Naive thymus-derived CD4-positive, alpha-beta T cell (primary cell): ENCODE measurements at regions not wholly inside any gene's neighbourhood (a gene's known extent, or its start where the extent isn't known, plus 50 kb on each side); places are given as distances from the start of the nearest gene placed in this dataset.

Source experiments
- ATAC-seq: fragments of 150-1000 bp; cut with Tn5 transposase; 2 replicates; pipeline ENCODE4 v1.10.0; 2021; ENCODE audit warnings: mild to moderate bottlenecking, moderate library complexity
- CTCF ChIA-PET: fragments of 350-600 bp; sonication (Branson Sonifier 250); formaldehyde crosslinking; loops from one replicate; lab custom pipeline; 2021; ENCODE audit warnings: antibody characterized with exemption; lab: Charles Lee
- POLR2A ChIA-PET: fragments of 350-600 bp; sonication (Branson Sonifier 250); formaldehyde crosslinking; loops from one replicate; lab custom pipeline; 2021; ENCODE audit warnings: antibody characterized with exemption, inconsistent platforms; lab: Charles Lee
- DNase-seq, 9 donors: peaks; one replicate each; pipeline versions ENCODE4 v3.0.0 to v3.0.0-alpha.2; 2020 to 2022; ENCODE audit warnings: mixed read lengths in 1 of 9
- H3K27ac ChIP-seq: one replicate; pipeline ENCODE4 v1.7.0; 2013; ENCODE audit warnings: mild to moderate bottlenecking, low read depth, low read length, moderate library complexity
- H3K27me3 ChIP-seq, 2 donors: one replicate each; pipeline ENCODE4 v1.7.0; 2013; ENCODE audit warnings: low read length in 2 of 2, mild to moderate bottlenecking in 2 of 2, moderate library complexity in 2 of 2; ENCODE audit not compliant: control insufficient read depth in 2 of 2, insufficient read depth in 2 of 2
- H3K36me3 ChIP-seq, 3 experiments: 1 replicate in 2 of 3; 2 replicates in 1 of 3; pipeline ENCODE4 v1.7.0; 2013; ENCODE audit warnings: low read length in 3 of 3, mild to moderate bottlenecking in 3 of 3, moderate library complexity in 1 of 3; ENCODE audit not compliant: insufficient read depth in 3 of 3, control insufficient read depth in 2 of 3
- H3K4me1 ChIP-seq, 2 donors: one replicate each; pipeline ENCODE4 v1.7.0; 2013; ENCODE audit warnings: low read length in 2 of 2, mild to moderate bottlenecking in 2 of 2, moderate library complexity in 1 of 2; ENCODE audit not compliant: control insufficient read depth in 2 of 2, insufficient read depth in 2 of 2
- H3K4me3 ChIP-seq: 2 replicates; pipeline ENCODE4 v1.7.0; 2013; ENCODE audit warnings: mild to moderate bottlenecking, low read length
- H3K9me3 ChIP-seq, 3 experiments: 1 replicate in 2 of 3; 2 replicates in 1 of 3; pipeline ENCODE4 v1.7.0; 2013; ENCODE audit warnings: low read length in 3 of 3; ENCODE audit not compliant: control insufficient read depth in 2 of 3
- H3K27ac Mint-ChIP-seq, 9 donors: one replicate each; pipeline ENCODE4 v1.8.0; 2020 to 2022; ENCODE audit warnings: mixed read lengths in 9 of 9, mild to moderate bottlenecking in 8 of 9, moderate library complexity in 5 of 9, inconsistent platforms in 2 of 9
- H3K27me3 Mint-ChIP-seq, 5 donors: one replicate each; pipeline ENCODE4 v1.8.0; 2021 to 2022; ENCODE audit warnings: mixed read lengths in 5 of 5, mild to moderate bottlenecking in 1 of 5
- H3K36me3 Mint-ChIP-seq, 5 donors: one replicate each; pipeline ENCODE4 v1.8.0; 2020 to 2022; ENCODE audit warnings: mixed read lengths in 5 of 5, mild to moderate bottlenecking in 3 of 5, inconsistent platforms in 1 of 5
- H3K4me1 Mint-ChIP-seq, 7 donors: one replicate each; pipeline ENCODE4 v1.8.0; 2020 to 2022; ENCODE audit warnings: mixed read lengths in 7 of 7, mild to moderate bottlenecking in 3 of 7, inconsistent platforms in 1 of 7
- H3K4me3 Mint-ChIP-seq, 10 donors: one replicate each; pipeline ENCODE4 v1.8.0; 2020 to 2022; ENCODE audit warnings: mild to moderate bottlenecking in 10 of 10, mixed read lengths in 10 of 10, moderate library complexity in 6 of 10, inconsistent platforms in 2 of 10
- H3K9me3 Mint-ChIP-seq, 11 donors: one replicate each; pipeline ENCODE4 v1.8.0; 2020 to 2022; ENCODE audit warnings: mixed read lengths in 11 of 11, mild to moderate bottlenecking in 4 of 11, inconsistent platforms in 1 of 11, moderate library complexity in 1 of 11
- intact Hi-C, 2 donors: fragments of 100-400 bp; cut with micrococcal nuclease; formaldehyde crosslinking; loops; one replicate each; pipeline ENCODE4 v1.15.1; 2023

GRCh38 chr3:43162230-43163084 is 56.6 kb upstream of the POMGNT2 start:
- Mint-ChIP-seq H3K27me3 (peaks cover 0 to 2% (median 0%) of the 10 kb centered on the region in 5 donors), H3K27ac (peak overlapping the region; percentile 83 to 100 (median 98)), H3K9me3 (peaks cover 0 to 25% (median 14%) of the 10 kb centered on the region in 11 donors), H3K4me1 (peaks cover 16 to 37% (median 30%) of the 10 kb centered on the region in 7 donors), H3K36me3 (peaks cover 0 to 27% (median 4%) of the 10 kb centered on the region in 5 donors), H3K4me3 (peak overlapping the region; percentile 68 to 91 (median 82))
- ATAC-seq, result peak; percentile 85
- H3K9me3 ChIP-seq, result peaks cover 0 to 9% (median 0%) of the 10 kb centered on the region in 3 experiments
- peak overlapping the region; percentile 19 for H3K4me3 ChIP-seq
- DNase-seq, result peak in 8 of 9 donors; percentile 35 to 82 (median 76)
- intact Hi-C loops, result loop anchor here (1.0 to 5.0 kb wide), 19 partner anchors 18 to 1074 kb away; partner anchors contain the start of genes SNRK (in 2 of the 2) and POMGNT2 (in 1 of the 2)
- H3K27me3 ChIP-seq, result no peaks in the 10 kb centered on the region
- ChIA-PET POLR2A (interaction anchor here (0.6 to 4.2 kb wide), 33 partner anchors 9 to 341 kb away, joined by 3 to 37 read pairs (median 4); partner anchors contain the start of gene SNRK), CTCF (interaction anchor here (0.6 to 5.4 kb wide), 38 partner anchors 9 to 340 kb away, joined by 3 to 64 read pairs (median 5); no protein-coding TSS in a partner anchor)
- peak overlapping the region; percentile 74 for H3K27ac ChIP-seq
- no peaks in the 10 kb centered on the region for H3K36me3 ChIP-seq
- H3K4me1 ChIP-seq, result peaks cover 22 to 26% of the 10 kb centered on the region in 2 donors

DNA sequence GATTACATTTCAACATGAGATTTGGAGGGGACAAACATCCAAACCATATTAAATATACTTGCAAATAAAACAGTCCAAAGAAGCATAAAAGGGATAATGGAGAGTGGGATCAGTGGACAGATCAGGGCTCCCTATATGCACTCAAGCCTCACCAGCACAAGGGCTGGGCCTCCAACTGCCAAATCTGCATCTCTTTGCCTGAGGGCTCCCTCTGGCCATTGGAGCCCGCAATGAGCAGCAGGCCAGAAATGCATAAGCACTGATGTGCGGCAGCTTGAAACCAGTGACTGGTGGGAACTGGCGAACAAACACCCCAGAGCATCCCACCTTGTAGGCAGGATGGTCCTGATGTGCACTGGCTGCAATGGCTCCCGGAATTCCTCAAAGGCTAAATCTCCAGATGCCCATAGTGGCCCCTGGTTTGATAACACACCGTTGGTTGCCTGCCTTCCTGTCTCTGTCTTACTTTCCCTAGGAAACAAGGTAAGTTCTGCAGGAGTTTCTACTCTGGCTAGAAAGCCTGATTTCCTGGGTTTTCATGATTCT is 55.9 kb upstream of the POMGNT2 start:
- Histone ChIP-seq H3K4me3 (no peak overlapping the region), H3K4me1 (peaks cover 22 to 26% of the 10 kb centered on the region in 2 donors), H3K27me3 (no peaks in the 10 kb centered on the region), H3K27ac (no peak overlapping the region), H3K9me3 (peaks cover 0 to 7% (median 0%) of the 10 kb centered on the region in 3 experiments), H3K36me3 (no peaks in the 10 kb centered on the region)
- Mint-ChIP-seq H3K36me3 (peaks cover 0 to 23% (median 4%) of the 10 kb centered on the region in 5 donors), H3K27me3 (peaks cover 0 to 6% (median 0%) of the 10 kb centered on the region in 5 donors), H3K9me3 (peaks cover 0 to 20% (median 13%) of the 10 kb centered on the region in 11 donors), H3K4me3 (peak overlapping the region in 2 of 10 donors; percentile 80 to 84), H3K27ac (peak overlapping the region; percentile 83 to 100 (median 98)), H3K4me1 (peaks cover 16 to 38% (median 33%) of the 10 kb centered on the region in 7 donors)
- CTCF ChIA-PET, result interaction anchor here (0.6 to 5.4 kb wide), 29 partner anchors 8 to 340 kb away, joined by 3 to 64 read pairs (median 6); no protein-coding TSS in a partner anchor
- ATAC-seq (no peak), DNase-seq (no peak)
- POLR2A ChIA-PET, result interaction anchor here (0.6 to 4.2 kb wide), 26 partner anchors 13 to 342 kb away, joined by 3 to 37 read pairs (median 4); partner anchors contain the start of gene SNRK
- intact Hi-C loops, result loop anchor here (1.0 to 5.0 kb wide), 19 partner anchors 19 to 1075 kb away; partner anchors contain the start of genes SNRK (in 2 of the 2) and POMGNT2 (in 1 of the 2)

DNA sequence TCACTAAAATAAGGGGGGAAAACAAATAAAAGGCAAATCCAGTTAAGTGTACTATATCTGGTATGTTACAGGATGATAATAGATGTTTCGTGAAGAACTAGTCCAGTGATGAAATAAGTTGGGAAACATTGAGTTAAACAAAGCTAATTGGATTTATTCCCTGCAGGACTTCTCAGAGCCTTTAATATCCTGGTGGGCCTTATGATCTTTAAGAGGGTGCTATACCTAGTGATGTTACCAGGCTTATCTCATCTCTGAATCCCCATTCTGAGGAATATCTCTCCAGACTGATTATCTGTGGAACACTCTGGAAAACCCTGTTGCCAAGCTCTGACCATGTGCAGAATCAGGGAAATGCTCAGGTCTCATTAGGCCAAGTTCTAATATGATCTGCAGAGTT is 54.8 kb upstream of the POMGNT2 start:
- peaks cover 0 to 6% (median 0%) of the 10 kb centered on the region in 5 donors for H3K27me3 Mint-ChIP-seq
- peaks cover 0 to 9% (median 2%) of the 10 kb centered on the region in 11 donors for H3K9me3 Mint-ChIP-seq
- Histone ChIP-seq H3K27ac (no peak overlapping the region), H3K4me1 (peaks cover 22 to 27% of the 10 kb centered on the region in 2 donors), H3K27me3 (no peaks in the 10 kb centered on the region), H3K36me3 (no peaks in the 10 kb centered on the region), H3K4me3 (no peak overlapping the region), H3K9me3 (no peaks in the 10 kb centered on the region)
- intact Hi-C loops, result loop anchor here in 1 of 2 donors (5.0 kb wide), 2 partner anchors 53 to 597 kb away; partner anchors contain the start of gene POMGNT2
- H3K4me3 Mint-ChIP-seq, result no peak overlapping the region
- ChIA-PET CTCF (interaction anchor here (1.1 to 5.4 kb wide), 9 partner anchors 10 to 342 kb away, joined by 3 to 64 read pairs (median 22); no protein-coding TSS in a partner anchor), POLR2A (interaction anchor here (1.3 to 4.2 kb wide), 4 partner anchors 61 to 340 kb away, joined by 3 to 37 read pairs (median 32); partner anchors contain the start of gene SNRK)
- peaks cover 16 to 43% (median 37%) of the 10 kb centered on the region in 7 donors for H3K4me1 Mint-ChIP-seq
- ATAC-seq (no peak), DNase-seq (no peak)
- no peak overlapping the region for H3K27ac Mint-ChIP-seq
- H3K36me3 Mint-ChIP-seq, result peaks cover 0 to 12% (median 0%) of the 10 kb centered on the region in 5 donors

GRCh38 chr3:43159876-43160255 is 54.0 kb upstream of the POMGNT2 start:
- Histone ChIP-seq H3K27ac (no peak overlapping the region), H3K9me3 (no peaks in the 10 kb centered on the region), H3K4me3 (no peak overlapping the region), H3K27me3 (no peaks in the 10 kb centered on the region), H3K4me1 (peaks cover 22 to 34% of the 10 kb centered on the region in 2 donors), H3K36me3 (no peaks in the 10 kb centered on the region)
- DNase-seq, result no peak
- peak overlapping the region in 1 of 9 donors; percentile 24 for H3K27ac Mint-ChIP-seq
- CTCF ChIA-PET, result interaction anchor here (0.7 to 5.4 kb wide), 3 partner anchors 198 to 723 kb away, joined by 4 to 64 read pairs (median 53); no protein-coding TSS in a partner anchor
- POLR2A ChIA-PET, result no interaction called here
- intact Hi-C loops, result loop anchor here in 1 of 2 donors (5.0 kb wide), 2 partner anchors 53 to 597 kb away; partner anchors contain the start of gene POMGNT2
- H3K4me1 Mint-ChIP-seq, result peaks cover 21 to 51% (median 44%) of the 10 kb centered on the region in 7 donors
- peaks cover 0 to 9% (median 0%) of the 10 kb centered on the region in 5 donors for H3K36me3 Mint-ChIP-seq
- H3K9me3 Mint-ChIP-seq, result peaks cover 0 to 7% (median 0%) of the 10 kb centered on the region in 11 donors
- no peak overlapping the region for H3K4me3 Mint-ChIP-seq
- ATAC-seq, result no peak
- peaks cover 0 to 6% (median 0%) of the 10 kb centered on the region in 5 donors for H3K27me3 Mint-ChIP-seq

DNA sequence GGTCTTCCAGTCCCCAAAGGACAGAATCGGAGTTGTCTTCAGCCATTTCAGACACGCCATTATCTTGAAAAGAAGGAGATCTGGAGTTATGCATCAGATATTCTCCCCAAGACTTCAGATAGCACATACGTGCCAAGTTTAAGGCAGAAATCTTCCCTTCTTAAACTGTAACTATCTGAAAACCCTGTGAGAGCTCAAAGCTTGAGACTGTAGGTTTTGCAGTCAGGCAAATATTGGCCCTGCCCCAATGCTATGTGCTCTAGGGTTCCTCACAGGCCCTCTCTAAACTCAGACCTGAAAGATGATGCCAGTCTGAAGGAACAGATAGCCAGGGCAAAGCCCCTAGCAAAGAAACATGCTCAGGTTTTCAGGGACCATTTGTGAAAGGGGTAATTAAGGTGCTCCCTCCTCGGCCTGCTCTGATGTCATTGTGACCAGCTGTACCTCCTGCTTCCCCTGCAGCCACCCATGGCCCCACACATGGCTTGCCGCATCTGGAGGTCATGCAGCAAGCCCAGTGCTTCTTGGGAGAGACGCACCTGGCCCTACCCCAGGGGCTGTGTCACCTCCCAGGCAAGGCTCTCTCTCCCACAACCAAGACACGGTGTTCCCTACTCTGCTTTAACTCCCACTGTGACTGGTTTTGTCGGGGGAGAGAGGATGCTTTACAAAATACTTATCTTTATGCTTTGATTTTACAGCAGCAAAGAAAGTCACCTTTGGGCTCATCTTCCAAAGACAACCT is 53.4 kb upstream of the POMGNT2 start:
- Histone ChIP-seq H3K4me3 (no peak overlapping the region), H3K4me1 (peaks cover 20 to 38% of the 10 kb centered on the region in 2 donors), H3K9me3 (no peaks in the 10 kb centered on the region), H3K36me3 (no peaks in the 10 kb centered on the region), H3K27me3 (no peaks in the 10 kb centered on the region), H3K27ac (no peak overlapping the region)
- no peak for DNase-seq
- Mint-ChIP-seq H3K4me1 (peaks cover 21 to 50% (median 43%) of the 10 kb centered on the region in 7 donors), H3K27ac (no peak overlapping the region), H3K27me3 (peaks cover 0 to 6% (median 0%) of the 10 kb centered on the region in 5 donors), H3K4me3 (no peak overlapping the region), H3K36me3 (peaks cover 0 to 5% (median 0%) of the 10 kb centered on the region in 5 donors), H3K9me3 (peaks cover 0 to 1% (median 0%) of the 10 kb centered on the region in 11 donors)
- CTCF ChIA-PET, result no interaction called here
- POLR2A ChIA-PET, result interaction anchor here (0.6 kb wide), 1 partner anchor 162 kb away, joined by 3 read pairs; no protein-coding TSS in a partner anchor
- intact Hi-C loops, result no loop called here
- ATAC-seq, result no peak
